ENCODE measurements at regions not wholly inside any gene's neighbourhood (a gene's known extent, or its start where the extent isn't known, plus 50 kb on each side); places are given as distances from the start of the nearest gene placed in this dataset.
A peak's percentile ranks its signal among the peaks of the same experiment; 100 is the strongest.

GRCh38 chr6:104050455-104050854 lies 809.3 kb downstream of the HACE1 start:
- no peak overlapping the region for H2AFZ ChIP-seq (ENCODE audit: low read depth, low read length)
- ChIA-PET CTCF (no interaction called here), POLR2A (no interaction called here)
- no peaks in the 10 kb centered on the region for H4K20me1 ChIP-seq (replicated peaks; ENCODE audit: control insufficient read depth, extremely low read depth, insufficient read depth, low read length)
- intact Hi-C loops (cut with micrococcal nuclease) = no loop called here
- H3K9me1 ChIP-seq (replicated peaks; ENCODE audit: control insufficient read depth, extremely low read depth, insufficient read depth, low read length) = no peaks in the 10 kb centered on the region
- H3K9ac ChIP-seq (replicated peaks; ENCODE audit: extremely low read depth, insufficient read depth, low read length) = no peak overlapping the region
- no peak for FAIRE-seq
- BruUV-seq (replicated peaks) = no TSS peak
- no peaks in the 10 kb centered on the region for H3K27me3 ChIP-seq (ENCODE audit: control insufficient read depth in 2 of 2, insufficient read depth in 2 of 2, low read length in 2 of 2)
- H3K27ac ChIP-seq (ENCODE audit: insufficient read depth, low read depth, low read length) = no peak overlapping the region
- DNase-seq (ENCODE audit: low read depth, low spot score) = peak; percentile 9
- no peaks in the 10 kb centered on the region for H3K36me3 ChIP-seq (ENCODE audit: control insufficient read depth in 2 of 2, extremely low read depth in 1 of 2, insufficient read depth in 2 of 2, low read length in 2 of 2)
- no peaks in the 10 kb centered on the region for H3K9me3 ChIP-seq (replicated peaks; ENCODE audit: control insufficient read depth, insufficient read depth, low read length)
- no peak overlapping the region for H3K4me2 ChIP-seq (ENCODE audit: insufficient read depth, low read length)
- H3K4me1 ChIP-seq (ENCODE audit: control insufficient read depth, extremely low read depth, insufficient read depth, low read length) = no peaks in the 10 kb centered on the region
- dilution Hi-C loops (cut with MboI; ENCODE audit: extremely low pct_ligation_motif_present, low sequenced_read_pairs) = no loop called here
- H3K4me3 ChIP-seq (replicated peaks in 1 of 3; ENCODE audit: insufficient read depth in 1 of 3, low read depth in 1 of 3, low read length in 3 of 3) = no peak overlapping the region
- no peaks in the 10 kb centered on the region for H3K79me2 ChIP-seq (ENCODE audit: control insufficient read depth, insufficient read depth, low read length)
- TF ChIP-seq MYC (IDR thresholded peaks at IDR 0.05; ENCODE audit: low read depth, low read length) (no peak), POLR2AphosphoS5 (IDR thresholded peaks at IDR 0.05; ENCODE audit: insufficient read depth, low read depth, low read length) (no peak), GATA2 (IDR thresholded peaks at IDR 0.05; ENCODE audit: insufficient read depth, insufficient read length, low read depth, low read length) (no peak), POLR2A (IDR thresholded peaks at IDR 0.05; ENCODE audit: low read depth, low read length) (no peak), EZH2 (IDR thresholded peaks at IDR 0.05; ENCODE audit: borderline replicate concordance, low read depth, low read length, severe bottlenecking) (no peak), CTCF (IDR thresholded peaks at IDR 0.05; ENCODE audit: extremely low read depth in 1 of 2, insufficient read depth in 1 of 2, low read depth in 1 of 2, low read length in 2 of 2) (no peak), FOS (IDR thresholded peaks at IDR 0.05; ENCODE audit: borderline replicate concordance, insufficient read depth, low read length) (no peak), MAX (IDR thresholded peaks at IDR 0.05; ENCODE audit: insufficient read depth, insufficient read length) (no peak), JUN (IDR thresholded peaks at IDR 0.05; ENCODE audit: borderline replicate concordance, insufficient read depth, insufficient read length, low read depth) (no peak)

Measured in endothelial cell of umbilical vein (primary cell).